ELF-1 (cell line): ENCODE measurements at regions not wholly inside any gene's neighbourhood (a gene's known extent, or its start where the extent isn't known, plus 50 kb on each side); places are given as distances from the start of the nearest gene placed in this dataset.

Experiments used
- DNase-seq: peaks from one replicate; pipeline ENCODE4 v3.0.0-alpha.2; 2016; ENCODE audit warnings: low read depth, low spot score

DNA sequence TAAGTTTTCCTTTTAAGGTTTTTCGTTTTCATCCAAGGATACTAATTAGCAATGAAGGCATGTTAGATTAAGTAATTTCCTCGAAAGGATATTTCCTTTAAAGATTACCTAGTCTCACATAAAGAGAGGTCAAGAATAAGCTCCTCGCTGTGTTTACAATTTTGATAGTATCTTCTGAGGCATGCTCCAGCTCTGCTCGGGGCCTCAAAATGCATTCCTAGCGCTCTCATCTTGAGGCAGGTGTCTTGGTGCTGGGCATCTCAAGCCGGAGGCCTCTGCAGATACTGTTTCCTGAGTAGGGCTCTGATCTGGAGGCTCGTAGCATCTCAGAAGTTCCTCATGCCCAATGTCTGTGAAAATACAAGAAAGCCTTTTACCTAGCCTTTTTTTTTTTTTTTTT, 128.6 kb upstream of the SNX19 start:
- DNase-seq = no peak

DNA sequence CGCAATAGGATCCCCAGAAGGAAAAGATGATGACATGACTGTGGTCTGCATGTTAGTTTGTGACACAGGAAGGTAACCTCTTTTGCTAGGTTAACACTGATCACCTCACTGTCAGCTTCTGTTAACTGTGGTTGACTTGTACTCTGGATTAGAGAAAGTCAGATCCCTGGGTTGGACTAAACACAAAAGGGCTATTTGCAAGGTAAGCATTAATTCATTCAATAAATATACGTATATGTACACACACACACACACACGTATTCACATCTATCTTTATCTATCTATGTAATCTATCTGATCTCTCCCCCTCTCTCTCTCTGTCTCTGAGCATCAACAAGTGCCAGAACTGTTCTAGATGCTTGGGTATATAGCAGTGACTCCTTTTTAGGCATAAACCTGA, 136.1 kb upstream of the SNX19 start:
- no peak for DNase-seq

DNA sequence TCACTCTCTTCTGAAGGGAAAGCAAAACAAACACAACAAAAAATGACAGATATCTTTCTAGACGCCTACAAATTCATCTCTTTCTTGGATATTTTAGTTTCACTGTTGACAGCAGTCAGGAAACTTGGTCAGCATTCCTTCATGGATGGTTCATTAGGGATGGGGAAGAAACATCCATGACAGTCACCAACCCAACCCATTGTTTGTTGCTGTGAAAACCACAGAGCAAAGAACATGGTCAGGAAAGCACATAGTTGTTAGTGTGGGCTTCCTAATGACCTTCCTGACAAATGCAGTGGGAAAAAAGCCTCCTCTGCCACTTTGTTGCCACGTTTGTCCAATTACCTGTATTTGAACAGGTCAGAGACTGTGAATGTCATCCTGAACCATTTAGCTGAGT, 139.8 kb upstream of the SNX19 start:
- DNase-seq = no peak

DNA sequence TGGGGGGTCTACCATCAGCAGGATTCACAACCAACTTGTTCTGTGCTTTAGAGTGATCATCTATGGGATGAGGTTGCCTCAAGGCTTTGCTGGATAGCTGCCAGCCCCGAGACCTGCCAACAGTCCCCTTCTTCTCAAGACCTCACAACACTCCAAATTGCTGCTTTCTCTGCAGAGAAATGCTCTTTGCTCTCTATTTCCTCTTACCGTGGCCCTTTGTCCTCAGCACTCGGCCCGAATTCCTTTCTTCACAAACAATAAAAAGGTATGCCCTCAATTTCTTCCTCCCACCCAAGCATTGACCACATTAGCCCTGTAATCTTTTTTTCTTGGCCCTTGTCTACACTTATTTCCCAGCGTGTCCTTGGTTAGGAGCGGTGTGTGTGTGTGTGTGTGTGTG, 147.4 kb upstream of the SNX19 start:
- peak; percentile 51 for DNase-seq

DNA sequence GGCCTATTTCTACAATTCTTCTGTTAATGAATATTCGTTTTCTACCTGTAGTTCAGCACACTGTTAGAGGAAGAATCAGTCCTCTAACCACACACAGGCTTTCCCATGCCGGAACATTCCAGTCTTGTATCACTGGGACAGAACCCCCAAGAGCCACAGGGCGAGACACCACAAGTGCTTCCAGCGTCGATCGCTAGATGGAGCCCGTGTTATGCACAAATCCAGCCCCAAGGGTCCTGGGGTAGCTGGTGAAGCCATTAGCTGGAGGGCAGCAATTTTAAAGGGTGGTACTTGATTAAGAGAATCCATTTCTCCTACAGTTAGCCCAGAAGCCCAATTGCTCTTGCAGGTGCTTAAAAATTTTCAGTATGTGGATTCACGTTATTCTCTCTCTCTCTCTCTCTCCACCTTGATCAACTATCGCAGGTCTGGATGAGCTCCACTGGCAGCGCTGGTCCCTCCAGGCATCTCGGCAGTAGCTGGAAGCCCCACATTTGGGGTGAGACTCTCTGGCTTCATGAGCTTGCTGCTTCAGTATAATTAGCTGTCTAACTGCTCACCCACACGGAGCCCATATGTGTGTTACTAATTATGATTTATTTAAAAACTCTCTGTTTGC, 148.2 kb upstream of the SNX19 start:
- DNase-seq = peak; percentile 95

DNA sequence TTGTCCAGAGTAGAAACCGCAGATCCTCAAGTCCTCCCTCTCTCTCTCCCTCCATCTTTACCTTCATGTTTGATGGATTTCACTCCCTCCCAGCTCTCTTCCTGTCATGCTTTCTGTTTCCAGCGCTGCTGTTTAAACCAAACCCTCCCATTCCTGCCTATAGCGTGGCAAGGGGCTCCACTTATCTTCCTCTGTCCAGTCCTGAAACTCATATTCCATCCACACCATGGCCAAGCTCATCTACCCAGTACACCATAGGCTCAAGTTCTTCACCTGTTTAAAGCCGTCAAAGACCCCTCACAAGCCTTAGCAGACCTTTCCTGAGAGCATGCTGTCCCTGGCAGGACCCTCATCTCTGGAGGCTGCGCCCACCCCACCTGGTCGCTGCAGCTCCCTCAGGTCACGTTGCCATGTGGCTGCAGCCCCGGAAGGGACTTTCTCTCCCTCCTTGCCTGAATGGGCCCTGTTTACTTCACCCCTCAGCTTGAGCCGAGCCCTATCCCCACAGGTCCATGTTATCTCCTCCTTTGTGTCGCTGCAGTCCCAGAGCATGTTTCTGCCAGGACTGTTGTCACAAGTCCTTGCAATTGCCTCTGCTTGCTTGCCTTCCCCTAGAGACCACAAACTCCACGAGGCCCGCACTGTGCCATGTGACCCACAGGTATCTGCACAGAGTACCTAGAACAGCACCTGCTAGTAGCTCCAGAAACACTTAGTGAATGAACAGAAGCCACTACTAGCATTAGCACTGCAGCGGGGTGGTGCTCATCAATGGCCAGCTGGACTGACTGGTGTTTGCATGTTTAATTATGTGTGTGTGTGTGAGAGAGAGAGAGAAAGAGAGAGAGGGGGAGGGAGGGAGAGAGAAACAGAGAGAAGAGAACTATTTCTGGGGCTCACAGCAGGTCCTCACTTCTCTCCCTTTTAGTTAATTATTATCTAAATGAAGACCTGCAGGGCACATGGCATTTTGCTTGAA, 149.4 kb upstream of the SNX19 start:
- no peak for DNase-seq

DNA sequence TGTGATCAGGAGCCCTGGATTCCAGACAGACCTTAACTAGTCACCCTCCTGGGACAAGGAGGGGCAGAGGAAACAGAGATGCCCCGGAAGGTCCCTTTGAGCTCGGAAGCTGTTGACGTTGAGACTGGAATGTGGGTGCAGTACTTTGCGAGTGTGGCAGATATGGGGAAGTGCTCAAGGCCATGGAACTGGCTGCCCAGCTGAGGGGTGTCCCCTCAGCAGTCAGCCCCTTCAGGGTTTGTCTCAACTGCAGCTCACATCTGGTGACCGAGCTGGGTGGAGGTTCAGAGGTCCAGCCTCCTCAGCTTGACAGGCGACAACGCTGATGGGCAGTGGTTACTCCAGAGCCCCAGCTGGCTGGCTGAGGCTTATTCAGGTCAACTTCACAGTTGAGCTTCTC, 150.3 kb upstream of the SNX19 start:
- DNase-seq = no peak

DNA sequence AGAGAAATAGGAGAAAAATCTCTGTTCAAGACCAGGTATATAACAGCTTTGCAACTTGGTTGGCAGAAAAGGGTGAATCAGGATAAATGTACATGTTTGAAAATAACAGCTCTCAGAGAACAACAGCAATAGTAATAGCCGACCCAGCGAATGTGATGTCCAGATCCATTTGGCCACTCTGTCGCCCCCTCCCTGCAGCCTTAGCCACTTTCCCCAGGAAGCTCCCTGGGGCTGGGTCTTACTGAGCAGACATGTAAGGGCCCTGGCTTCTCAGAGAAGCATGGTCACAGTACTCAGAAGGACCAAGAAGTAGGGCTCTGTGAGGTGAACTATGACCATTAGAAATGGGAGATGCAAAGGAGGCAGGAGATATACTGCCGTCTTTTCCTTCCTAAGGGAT, 154.1 kb upstream of the SNX19 start:
- DNase-seq = no peak

DNA sequence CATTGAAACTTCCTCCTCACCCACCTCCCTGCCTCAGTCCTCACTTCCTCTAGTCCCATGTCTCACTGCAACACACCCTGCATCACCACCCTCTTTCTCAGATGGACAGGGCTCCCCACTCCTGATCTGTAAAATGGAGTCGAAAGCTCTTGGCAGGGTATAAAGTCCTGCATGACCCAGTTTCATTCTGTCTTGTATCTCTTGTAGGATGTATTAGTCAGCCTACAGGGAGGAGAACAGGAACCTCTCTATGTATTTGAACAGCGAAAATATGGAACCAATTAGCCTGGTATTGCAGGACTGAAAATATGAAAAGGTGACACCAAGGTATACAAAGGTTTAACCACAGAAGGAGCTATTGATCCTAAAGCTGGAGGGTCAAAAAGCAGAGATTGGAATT, 156.9 kb upstream of the SNX19 start:
- DNase-seq = no peak

DNA sequence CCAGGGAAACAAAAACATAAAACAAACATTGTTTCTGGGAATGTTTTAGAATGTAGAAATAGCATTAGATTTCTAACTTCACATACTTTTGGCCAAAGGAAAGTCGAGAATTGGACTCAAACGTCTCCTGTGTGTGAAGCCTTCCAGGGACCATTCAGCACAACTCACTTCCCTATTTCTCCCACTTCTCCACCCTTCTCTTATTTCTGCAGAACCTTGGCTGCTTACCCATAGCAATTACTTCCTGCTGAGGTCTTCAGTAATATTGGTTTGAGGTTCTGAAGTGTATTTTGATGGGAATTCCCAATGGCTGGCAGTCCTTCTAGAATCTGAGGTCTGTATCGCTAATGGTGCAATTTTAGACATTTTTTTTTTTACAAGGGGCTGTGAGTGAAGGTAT, 158.3 kb upstream of the SNX19 start:
- DNase-seq = no peak

DNA sequence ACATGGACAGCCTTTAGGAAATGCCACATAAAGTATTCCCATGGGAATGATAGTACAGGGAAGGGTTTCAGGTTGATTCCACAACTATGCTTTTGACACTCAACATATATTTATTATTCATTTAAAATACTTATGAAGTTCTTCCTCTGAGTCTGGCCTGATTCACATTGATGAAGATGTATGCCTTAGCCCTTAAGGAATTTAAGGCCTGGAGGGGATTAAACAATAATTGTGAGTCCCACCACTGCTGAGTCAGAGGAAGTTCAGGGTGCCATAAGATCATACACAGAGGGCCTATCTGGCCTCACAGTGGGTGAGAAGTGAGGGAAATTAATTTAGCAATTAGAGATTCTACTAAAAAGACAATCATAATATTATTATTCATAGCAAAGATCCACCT, 161.1 kb upstream of the SNX19 start:
- no peak for DNase-seq

DNA sequence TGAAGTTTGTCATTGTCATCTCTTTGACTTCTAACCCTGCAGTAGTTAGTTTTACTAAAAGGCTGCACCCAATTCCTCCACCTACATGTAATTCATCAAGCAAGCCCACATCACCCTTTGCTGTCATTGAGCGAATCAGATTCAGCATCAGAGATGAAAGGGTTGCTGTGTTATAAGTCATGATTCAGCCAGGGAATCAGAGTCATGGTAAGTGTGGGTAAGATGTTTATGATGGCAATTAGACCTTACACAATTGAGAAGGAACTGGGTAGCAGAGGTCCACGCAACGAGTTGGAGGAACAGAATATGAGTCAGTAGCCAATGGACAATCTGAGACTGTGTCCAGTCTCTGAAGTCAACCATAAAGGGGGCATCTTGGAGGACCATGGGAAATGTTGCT, 162.8 kb upstream of the SNX19 start:
- DNase-seq = no peak

DNA sequence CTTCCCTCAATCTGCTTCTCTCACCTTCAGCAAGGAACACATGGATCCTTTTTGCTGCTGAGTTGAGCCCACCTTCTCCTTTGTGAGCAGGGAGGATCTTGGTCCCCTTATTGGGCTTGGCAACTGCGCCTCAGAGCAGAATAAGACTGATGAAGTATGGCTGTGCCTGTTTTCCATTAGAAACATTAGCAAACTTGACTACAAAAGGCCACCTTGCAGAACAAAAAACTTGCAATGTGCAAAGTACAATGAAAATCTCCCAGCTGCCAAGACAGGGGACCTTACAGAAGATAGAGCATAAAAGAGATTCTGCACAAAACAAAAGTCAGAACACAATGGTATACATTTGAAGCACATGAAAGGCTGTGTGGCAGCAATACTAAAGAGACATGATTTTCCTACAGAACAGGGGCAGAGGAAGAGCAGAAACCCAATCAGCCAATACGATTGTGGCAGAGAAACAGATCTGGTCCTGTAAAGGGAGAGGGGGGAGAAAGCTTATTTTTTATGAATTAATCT, 173.5 kb upstream of the SNX19 start:
- no peak for DNase-seq

DNA sequence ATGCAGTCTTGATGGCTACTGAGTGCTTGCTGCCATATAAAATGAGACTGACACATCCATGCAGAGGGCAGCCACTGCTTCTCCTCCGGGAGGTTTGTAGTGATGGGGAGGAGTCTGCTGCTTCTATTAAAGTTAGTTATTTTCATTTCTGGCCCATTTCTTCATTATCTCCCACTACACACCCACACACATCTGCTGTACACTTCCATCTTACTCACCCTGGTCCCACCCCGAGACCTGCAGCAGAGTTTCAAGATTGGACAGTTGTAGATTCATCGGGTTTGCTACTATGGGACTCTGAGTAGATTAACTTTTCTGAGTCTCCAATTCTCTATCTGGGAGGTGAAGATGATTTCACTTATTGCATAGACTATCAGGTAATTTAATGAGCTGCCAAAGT, 176.2 kb upstream of the SNX19 start:
- DNase-seq = no peak

DNA sequence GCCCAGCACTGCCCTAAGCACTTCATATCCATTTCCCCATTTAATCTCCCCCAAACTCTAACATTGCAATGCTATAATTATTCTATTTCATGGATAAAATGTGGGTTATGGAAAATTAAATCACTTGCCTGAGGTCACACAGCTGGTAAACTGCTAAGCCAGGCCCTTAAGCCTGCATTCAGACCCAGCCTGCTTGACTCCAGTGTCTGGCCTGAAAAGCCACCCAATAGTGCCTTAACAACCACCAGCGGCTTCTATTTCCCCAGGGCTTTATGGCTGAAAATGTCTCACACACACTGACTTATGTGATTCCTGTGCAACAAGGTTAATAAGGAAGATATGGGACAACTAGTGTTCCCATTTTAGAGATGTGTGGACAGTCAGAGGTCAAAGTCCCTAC, 178.5 kb upstream of the SNX19 start:
- no peak for DNase-seq

DNA sequence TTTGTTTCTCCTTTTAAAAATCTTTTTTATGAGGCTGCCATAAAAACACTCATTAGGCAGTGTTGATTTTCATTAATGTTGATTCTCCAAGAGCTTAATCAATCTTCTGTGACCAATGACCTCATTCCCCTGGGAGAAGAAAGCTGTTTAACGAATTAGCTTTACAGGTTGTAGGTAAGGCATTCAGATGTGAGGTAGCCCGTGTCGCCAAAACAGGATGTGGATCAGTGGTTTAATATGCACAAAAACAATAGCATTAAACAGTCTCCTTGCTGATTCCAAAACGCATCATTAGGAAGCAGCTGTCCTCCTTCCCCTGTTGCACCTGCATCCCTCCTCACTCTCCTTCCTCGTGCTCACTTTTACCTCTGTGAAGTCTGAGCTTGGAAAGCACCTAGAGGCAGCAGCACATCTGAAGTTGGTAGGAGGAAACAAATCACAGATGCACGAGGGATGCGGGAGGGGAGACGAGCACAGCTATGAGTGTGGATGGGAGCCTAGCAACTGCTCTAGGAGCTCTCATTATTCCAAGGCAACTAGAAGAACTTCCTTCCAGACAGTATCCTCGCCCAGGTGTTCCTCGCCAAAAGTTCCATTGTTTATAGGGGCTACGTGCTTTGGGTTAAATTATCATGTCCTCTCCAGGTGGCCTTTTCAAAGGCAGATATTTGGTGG, 179.4 kb upstream of the SNX19 start:
- DNase-seq = no peak

DNA sequence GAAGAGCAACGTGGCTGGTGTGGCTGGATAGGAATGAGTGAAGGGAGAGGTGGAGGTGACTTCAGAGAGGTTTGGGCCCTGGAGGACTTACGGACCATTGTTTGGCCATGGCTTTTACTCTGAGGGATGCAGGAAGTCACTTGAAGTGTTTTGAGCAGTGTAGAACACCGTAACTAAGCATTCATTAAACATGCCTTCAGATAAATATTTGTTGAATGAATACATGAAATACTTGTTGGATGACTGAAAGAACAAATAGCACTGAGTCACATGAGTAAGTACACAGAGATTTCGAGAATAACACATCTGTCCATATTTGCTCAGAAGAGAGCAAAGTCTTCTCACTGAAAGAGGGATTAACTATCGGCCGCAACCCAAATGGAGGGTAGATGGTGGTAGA, 182.7 kb upstream of the SNX19 start:
- no peak for DNase-seq

DNA sequence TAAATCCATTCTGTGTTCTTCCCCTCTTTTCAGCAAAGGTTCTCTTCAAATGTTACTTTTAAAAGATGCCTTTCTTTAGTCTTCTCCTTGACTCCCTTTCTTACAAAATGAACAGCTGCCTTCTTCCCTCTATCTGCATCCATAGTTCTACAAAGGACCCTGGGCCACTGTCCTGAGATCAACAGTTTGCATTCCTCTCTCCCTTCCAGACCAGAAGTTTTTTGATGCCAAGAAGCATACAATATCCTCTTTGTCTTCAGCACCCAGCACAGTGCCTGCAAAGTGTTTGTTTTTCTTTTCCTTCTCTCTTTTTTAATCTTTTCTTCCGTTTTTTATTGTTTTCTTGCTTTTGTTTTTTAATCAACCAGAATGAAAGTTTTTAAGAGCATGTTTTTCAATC, 183.5 kb upstream of the SNX19 start:
- no peak for DNase-seq

DNA sequence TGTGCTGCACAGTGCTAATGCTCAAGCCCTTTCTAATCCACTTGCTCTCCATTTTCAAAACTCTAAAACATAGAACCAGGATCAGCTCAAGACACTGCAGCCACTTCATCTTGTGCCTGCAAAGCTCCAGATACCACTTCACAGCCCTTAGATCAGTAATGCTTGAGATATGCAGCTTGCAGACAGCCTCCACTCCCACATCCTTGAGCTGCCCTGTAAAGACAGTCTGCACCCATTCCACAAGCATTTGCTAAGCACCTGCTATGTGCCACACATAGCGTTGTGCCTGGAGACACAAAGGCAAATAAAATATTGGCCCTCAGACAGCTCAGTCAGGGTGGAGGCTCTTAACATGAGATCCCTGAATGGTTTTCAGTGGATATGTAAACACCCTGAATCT, 192.5 kb upstream of the SNX19 start:
- no peak for DNase-seq

DNA sequence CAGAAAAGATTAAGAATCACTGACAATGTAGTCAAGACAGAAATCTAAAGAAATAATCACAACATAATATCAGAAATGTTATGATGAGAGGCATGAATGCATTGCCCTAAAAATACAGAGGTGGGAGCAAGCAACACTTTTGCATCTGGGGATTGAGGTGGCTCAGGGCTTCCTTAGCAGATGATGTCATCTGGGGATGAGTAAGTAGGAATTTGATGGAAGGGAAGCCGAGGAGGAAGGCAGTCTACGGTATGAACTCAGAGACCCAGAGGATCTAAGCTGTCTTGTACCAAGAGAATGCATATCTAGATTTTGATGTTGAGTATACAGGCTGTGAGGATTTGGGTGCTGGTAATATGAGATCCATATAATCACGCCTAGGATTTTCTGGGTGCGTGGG, 193.0 kb upstream of the SNX19 start:
- no peak for DNase-seq

DNA sequence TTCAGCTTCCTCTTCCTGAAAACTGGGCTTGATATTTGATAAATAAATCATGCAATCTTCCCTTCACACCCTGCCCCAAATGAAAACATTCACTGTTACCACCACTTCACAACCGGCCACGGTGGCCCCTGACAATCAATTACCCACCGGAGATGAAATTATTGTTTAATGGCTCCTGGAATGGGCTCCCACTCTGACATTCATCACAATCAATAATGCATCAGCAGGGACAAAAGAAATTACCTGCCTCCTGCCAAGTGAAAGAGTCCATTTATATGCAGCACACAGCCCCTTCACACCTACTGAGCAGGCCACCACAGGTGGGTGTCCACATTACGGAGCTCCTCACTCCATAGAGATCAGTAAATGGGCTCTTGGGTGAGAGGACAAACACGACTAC, 193.5 kb upstream of the SNX19 start:
- no peak for DNase-seq

DNA sequence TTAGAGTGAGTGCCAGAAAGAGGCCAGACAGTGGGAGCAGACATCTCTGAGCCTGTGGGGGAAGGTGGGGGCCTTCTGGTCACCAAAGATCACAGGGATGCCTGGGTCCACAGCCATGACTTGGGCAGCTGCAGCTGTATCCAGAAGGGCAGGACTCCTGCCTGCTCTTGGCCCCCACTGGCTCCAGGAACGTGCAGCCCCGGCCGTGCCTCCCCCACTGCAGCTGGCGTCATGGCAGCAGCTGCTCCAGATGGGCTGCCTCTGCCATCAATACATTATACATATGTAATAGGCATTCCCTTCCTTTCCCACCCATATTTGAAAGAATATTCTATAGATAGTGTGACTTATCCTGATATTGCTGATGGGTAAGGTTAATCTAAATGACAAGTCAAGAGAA, 195.5 kb upstream of the SNX19 start:
- no peak for DNase-seq

DNA sequence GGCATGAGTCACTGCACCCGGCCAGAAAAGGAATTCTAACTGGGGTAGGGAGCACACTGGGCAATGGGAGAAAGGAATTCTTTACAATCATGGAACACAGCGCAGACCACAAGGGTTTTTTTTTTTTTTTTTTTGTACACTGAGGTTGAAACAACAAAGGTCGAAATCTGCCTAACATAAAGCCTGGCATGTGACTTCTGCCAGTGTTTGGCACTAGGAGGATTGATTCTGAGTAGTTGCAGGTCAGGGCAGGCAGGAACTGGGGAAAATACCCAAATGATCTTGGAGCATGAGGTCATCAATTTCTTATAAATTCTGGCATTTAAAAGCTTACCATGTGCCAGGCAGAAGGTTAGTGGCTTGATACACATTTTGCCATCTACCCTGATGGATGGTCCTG, 202.0 kb upstream of the SNX19 start:
- no peak for DNase-seq
